ENCODE measurements at regions not wholly inside any gene's neighbourhood (a gene's known extent, or its start where the extent isn't known, plus 50 kb on each side); places are given as distances from the start of the nearest gene placed in this dataset.
"Not testable (repeated sequence)": the region's sequence is repeated elsewhere in the genome, so short reads cannot be mapped to it uniquely, and the experiment has no call there.

GRCh38 chr14:106808458-106808857, 1282.1 kb downstream of the TMEM121 start:
- DNase-seq = no peak
- no peak overlapping the region for H3K27ac ChIP-seq
- H3K4me3 ChIP-seq (ENCODE audit: low read depth, low read length) = no peak overlapping the region
- H3K36me3 ChIP-seq (replicated peaks) = no peaks in the 10 kb centered on the region
- TF ChIP-seq CTCF (IDR thresholded peaks at IDR 0.05; ENCODE audit: low read depth, low read length, missing control alignments) = no peak
- no peaks in the 10 kb centered on the region for H3K27me3 ChIP-seq (replicated peaks)
- in situ Hi-C loops (cut with HindIII; ENCODE audit: low pct_ligation_motif_present, low sequenced_read_pairs) = no loop called here

GRCh38 chr14:106808907-106809306, 1282.5 kb downstream of the TMEM121 start:
- DNase-seq = no peak
- in situ Hi-C loops (cut with HindIII; ENCODE audit: low pct_ligation_motif_present, low sequenced_read_pairs) = no loop called here
- Histone ChIP-seq H3K4me3 (ENCODE audit: low read depth, low read length) (no peak overlapping the region), H3K36me3 (replicated peaks) (no peaks in the 10 kb centered on the region), H3K27me3 (replicated peaks) (no peaks in the 10 kb centered on the region), H3K27ac (no peak overlapping the region)
- TF ChIP-seq CTCF (IDR thresholded peaks at IDR 0.05; ENCODE audit: low read depth, low read length, missing control alignments) = no peak

GRCh38 chr14:106809615-106810014, 1283.2 kb downstream of the TMEM121 start:
- no peak overlapping the region for H3K27ac ChIP-seq
- in situ Hi-C loops (cut with HindIII; ENCODE audit: low pct_ligation_motif_present, low sequenced_read_pairs) = no loop called here
- H3K4me3 ChIP-seq (ENCODE audit: low read depth, low read length) = no peak overlapping the region
- no peaks in the 10 kb centered on the region for H3K27me3 ChIP-seq (replicated peaks)
- DNase-seq = no peak
- H3K36me3 ChIP-seq (replicated peaks) = no peaks in the 10 kb centered on the region
- TF ChIP-seq CTCF (IDR thresholded peaks at IDR 0.05; ENCODE audit: low read depth, low read length, missing control alignments) = no peak

GRCh38 chr14:106810168-106810567, 1283.8 kb downstream of the TMEM121 start:
- in situ Hi-C loops (cut with HindIII; ENCODE audit: low pct_ligation_motif_present, low sequenced_read_pairs); H3K36me3 ChIP-seq (replicated peaks); H3K27me3 ChIP-seq (replicated peaks); DNase-seq; H3K4me3 ChIP-seq (ENCODE audit: low read depth, low read length); H3K27ac ChIP-seq: not testable (repeated sequence)

GRCh38 chr14:106811162-106811561, 1284.8 kb downstream of the TMEM121 start:
- in situ Hi-C loops (cut with HindIII; ENCODE audit: low pct_ligation_motif_present, low sequenced_read_pairs) = no loop called here
- TF ChIP-seq CTCF (IDR thresholded peaks at IDR 0.05; ENCODE audit: low read depth, low read length, missing control alignments) = no peak

GRCh38 chr14:106812788-106813476, 1286.5 kb downstream of the TMEM121 start:
- in situ Hi-C loops (cut with HindIII; ENCODE audit: low pct_ligation_motif_present, low sequenced_read_pairs) = no loop called here
- TF ChIP-seq CTCF (IDR thresholded peaks at IDR 0.05; ENCODE audit: low read depth, low read length, missing control alignments) = no peak
- H3K27ac ChIP-seq = no peak overlapping the region
- no peaks in the 10 kb centered on the region for H3K27me3 ChIP-seq (replicated peaks)
- no peak overlapping the region for H3K4me3 ChIP-seq (ENCODE audit: low read depth, low read length)
- no peak for DNase-seq
- no peaks in the 10 kb centered on the region for H3K36me3 ChIP-seq (replicated peaks)

More at GRCh38 chr14:106811162-106811561, 1284.8 kb downstream of the TMEM121 start:
- no peak overlapping the region for H3K4me3 ChIP-seq (ENCODE audit: low read depth, low read length)
- no peak for DNase-seq
- no peaks in the 10 kb centered on the region for H3K36me3 ChIP-seq (replicated peaks)
- H3K27me3 ChIP-seq (replicated peaks) = no peaks in the 10 kb centered on the region
- no peak overlapping the region for H3K27ac ChIP-seq

All from brain microvascular endothelial cell (primary cell).